Sigmoid colon (tissue), 6 donors: ENCODE measurements at regions not wholly inside any gene's neighbourhood (a gene's known extent, or its start where the extent isn't known, plus 50 kb on each side); places are given as distances from the start of the nearest gene placed in this dataset.
"Not testable (repeated sequence)": the region's sequence is repeated elsewhere in the genome, so short reads cannot be mapped to it uniquely, and the experiment has no call there.

Source experiments
- DNase-seq: peaks from one replicate; pipeline ENCODE4 v3.0.0-alpha.2; 2019
- H3K27ac ChIP-seq, 4 donors: fragments of 200-600 bp; sonication (generic); one replicate each; pipeline ENCODE4 v1.5.1; 2016 to 2019; ENCODE audit warnings: mild to moderate bottlenecking in 1 of 4
- H3K27me3 ChIP-seq, 3 donors: fragments of 200-600 bp; sonication (generic); one replicate each; pipeline ENCODE4 v1.5.1; 2019; ENCODE audit warnings: mild to moderate bottlenecking in 1 of 3
- H3K36me3 ChIP-seq, 4 donors: fragments of 200-600 bp; sonication (generic); one replicate each; pipeline ENCODE4 v1.5.1; 2016 to 2019
- H3K4me1 ChIP-seq, 4 donors: fragments of 200-600 bp; sonication (generic); one replicate each; pipeline ENCODE4 v1.5.1; 2017 to 2019
- H3K4me3 ChIP-seq, 4 donors: fragments of 200-600 bp; sonication (generic); one replicate each; pipeline ENCODE4 v1.5.1; 2017 to 2019; ENCODE audit warnings: mild to moderate bottlenecking in 2 of 4, moderate library complexity in 1 of 4
- H3K9me3 ChIP-seq, 4 donors: fragments of 200-600 bp in 3 of 4; sonication (generic) in 3 of 4; one replicate each; pipeline versions ENCODE4 v1.5.1 to v1.6.1; 2013 to 2019
- CTCF ChIP-seq, 4 experiments: fragments of 450-650 bp in 3 of 4; fragments of 200-600 bp in 1 of 4; IDR thresholded peaks; one replicate each; pipeline ENCODE4 v1.5.1; 2016 to 2019; ENCODE audit warnings: antibody characterized with exemption in 4 of 4, mild to moderate bottlenecking in 3 of 4, moderate library complexity in 2 of 4
- EP300 ChIP-seq, 4 donors: sonication (generic); formaldehyde crosslinking; IDR thresholded peaks; one replicate each; pipeline ENCODE4 v1.6.1; 2017; ENCODE audit warnings: antibody characterized with exemption in 4 of 4
- POLR2A ChIP-seq, 2 donors: fragments of 450-650 bp; IDR thresholded peaks; one replicate each; pipeline ENCODE4 v1.6.1; 2016; ENCODE audit warnings: antibody characterized with exemption in 2 of 2, mild to moderate bottlenecking in 2 of 2, moderate library complexity in 2 of 2
- POLR2AphosphoS5 ChIP-seq, 4 donors: sonication (generic); formaldehyde crosslinking; IDR thresholded peaks; one replicate each; pipeline ENCODE4 v1.6.1; 2017; ENCODE audit warnings: antibody characterized with exemption in 4 of 4
- WGBS, 2 donors: extraction: QIAGEN DNeasy Blood & Tissue Kit; methylation state at CpG; one replicate each; pipeline ENCODE4 v1.1.7; 2013; 5-methylcytosine and 5-hydroxymethylcytosine counted together
- intact Hi-C: fragments of 100-400 bp; cut with DNase I; formaldehyde crosslinking; loops from one replicate; pipeline ENCODE4 v1.15.1; 2023
- small RNA-seq, 3 donors: library from RNA; depleted of rRNA; stranded (forward); fragments of <200 nt; gene quantifications; one replicate each; pipeline ENCODE3, GENCODE V24; 2016
- donor health status: healthy with polysubstance abuse.
- donor health status: healthy.

GRCh38 chr1:228668553-228669241 is 66.6 kb upstream of the RHOU start:
- Histone ChIP-seq H3K4me3 (no peak overlapping the region), H3K27ac (no peak overlapping the region), H3K27me3 (no peaks in the 10 kb centered on the region), H3K4me1 (no peaks in the 10 kb centered on the region), H3K36me3 (no peaks in the 10 kb centered on the region), H3K9me3 (no peaks in the 10 kb centered on the region)
- no peak for DNase-seq
- intact Hi-C loops = no loop called here
- 79 to 88% methylated on average over 5 of the region's 5 CpGs for WGBS, 2 donors
- no peak for TF ChIP-seq POLR2A (IDR thresholded peaks at IDR 0.05)
- no peak for TF ChIP-seq EP300 (IDR thresholded peaks at IDR 0.05)
- no peak for TF ChIP-seq CTCF (IDR thresholded peaks at IDR 0.05)
- TF ChIP-seq POLR2AphosphoS5 (IDR thresholded peaks at IDR 0.05) = no peak

GRCh38 chr1:228669242-228669585 is 66.1 kb upstream of the RHOU start:
- 95 to 99% methylated on average over 1 of the region's 1 CpG for WGBS, 2 donors
- peak; percentile 62 for DNase-seq
- no peaks in the 10 kb centered on the region for H3K4me1 ChIP-seq
- no peak overlapping the region for H3K27ac ChIP-seq
- no peaks in the 10 kb centered on the region for H3K27me3 ChIP-seq
- intact Hi-C loops = no loop called here
- no peaks in the 10 kb centered on the region for H3K9me3 ChIP-seq
- no peaks in the 10 kb centered on the region for H3K36me3 ChIP-seq
- no peak overlapping the region for H3K4me3 ChIP-seq
- TF ChIP-seq CTCF (IDR thresholded peaks at IDR 0.05) (no peak), POLR2AphosphoS5 (IDR thresholded peaks at IDR 0.05) (no peak), POLR2A (IDR thresholded peaks at IDR 0.05) (no peak), EP300 (IDR thresholded peaks at IDR 0.05) (no peak)

- H3K36me3 ChIP-seq, H3K4me3 ChIP-seq, H3K4me1 ChIP-seq, H3K9me3 ChIP-seq, H3K27me3 ChIP-seq, DNase-seq, H3K27ac ChIP-seq, intact Hi-C loops: not testable (repeated sequence)
- WGBS, 2 donors = 54 to 80% methylated on average over 9 of the region's 9 CpGs
These were observed 54.2 kb upstream of the RHOU start for GRCh38 chr1:228681076-228681565.

GRCh38 chr1:228683428-228683827 is 51.9 kb upstream of the RHOU start:
- WGBS, 2 donors = 91 to 93% methylated on average over 3 of the region's 3 CpGs
- no peaks in the 10 kb centered on the region for H3K36me3 ChIP-seq
- DNase-seq = no peak
- H3K27me3 ChIP-seq = peaks cover 0 to 8% (median 0%) of the 10 kb centered on the region in 3 donors
- H3K27ac ChIP-seq = no peak overlapping the region
- peaks cover 0 to 9% (median 0%) of the 10 kb centered on the region in 4 donors for H3K4me1 ChIP-seq
- H3K9me3 ChIP-seq = no peaks in the 10 kb centered on the region
- H3K4me3 ChIP-seq = no peak overlapping the region
- TF ChIP-seq EP300 (IDR thresholded peaks at IDR 0.05) = no peak
- intact Hi-C loops = no loop called here

- DNase-seq = no peak
- 71 to 83% methylated on average over 7 of the region's 7 CpGs for WGBS, 2 donors
- Histone ChIP-seq H3K4me1 (peaks cover 0 to 9% (median 0%) of the 10 kb centered on the region in 4 donors), H3K9me3 (no peaks in the 10 kb centered on the region), H3K27me3 (peaks cover 0 to 8% (median 0%) of the 10 kb centered on the region in 3 donors), H3K27ac (peak overlapping the region in 2 of 4 donors; percentile 22 to 43), H3K4me3 (no peak overlapping the region), H3K36me3 (no peaks in the 10 kb centered on the region)
- intact Hi-C loops = no loop called here
- TF ChIP-seq EP300 (IDR thresholded peaks at IDR 0.05) (no peak), POLR2AphosphoS5 (IDR thresholded peaks at IDR 0.05) (no peak)
These were observed 50.7 kb upstream of the RHOU start for GRCh38 chr1:228684607-228685006.

GRCh38 chr1:228685081-228685660 is 50.1 kb upstream of the RHOU start:
- intact Hi-C loops = no loop called here
- Histone ChIP-seq H3K27me3 (peaks cover 0 to 8% (median 0%) of the 10 kb centered on the region in 3 donors), H3K9me3 (no peaks in the 10 kb centered on the region), H3K27ac (peak overlapping the region in 2 of 4 donors; percentile 22 to 43), H3K4me1 (peaks cover 0 to 9% (median 0%) of the 10 kb centered on the region in 4 donors), H3K36me3 (no peaks in the 10 kb centered on the region), H3K4me3 (no peak overlapping the region)
- DNase-seq = no peak
- WGBS, 2 donors = 87 to 91% methylated on average over 1 of the region's 1 CpG
- no peak for TF ChIP-seq EP300 (IDR thresholded peaks at IDR 0.05)
- TF ChIP-seq POLR2AphosphoS5 (IDR thresholded peaks at IDR 0.05) = no peak
- TF ChIP-seq CTCF (IDR thresholded peaks at IDR 0.05) = no peak
- TF ChIP-seq POLR2A (IDR thresholded peaks at IDR 0.05) = no peak

Small RNA genes lying in the stretch of these regions (small RNA-seq; reads per million reads assigned to genes)
- 0 reads per million in 3 donors for gene RF00432
- gene RNA5S10 = 0 reads per million in 3 donors
- gene RNA5S11 = 0 reads per million in 3 donors
- 0 reads per million in 3 donors for gene RNA5S12
- gene RNA5S13 = 0 reads per million in 3 donors
- 0 reads per million in 3 donors for gene RNA5S14
- gene RNA5S15 = 0 reads per million in 3 donors
- gene RNA5S16 = 0 reads per million in 3 donors
- 0 reads per million in 3 donors for gene RNA5S17
- 0 reads per million in 3 donors for gene RNA5S2
- gene RNA5S3 = 0 reads per million in 3 donors
- 0 reads per million in 3 donors for gene RNA5S4
- gene RNA5S5 = 0 reads per million in 3 donors
- gene RNA5S6 = 0 reads per million in 3 donors
- gene RNA5S7 = 0 reads per million in 3 donors
- 0 reads per million in 3 donors for gene RNA5S8
- 0 reads per million in 3 donors for gene RNA5S9
- 0 reads per million in 3 donors for gene RNA5SP18
